ENCODE measurements at regions not wholly inside any gene's neighbourhood (a gene's known extent, or its start where the extent isn't known, plus 50 kb on each side); places are given as distances from the start of the nearest gene placed in this dataset.

GRCh38 chr4:31983677-31984076, 1263.5 kb downstream of the PCDH7 start:
- TF ChIP-seq CTCF (IDR thresholded peaks at IDR 0.05): no peak
- no peak for TF ChIP-seq POLR2AphosphoS5 (IDR thresholded peaks at IDR 0.05)
